Right lobe of liver (tissue), 6 donors: ENCODE measurements at regions not wholly inside any gene's neighbourhood (a gene's known extent, or its start where the extent isn't known, plus 50 kb on each side); places are given as distances from the start of the nearest gene placed in this dataset.

ENCODE experiments used
- ATAC-seq, 4 donors: fragments of 200-7000 bp; cut with Tn5 transposase; one replicate each; pipeline ENCODE4 v1.9.1; 2020; ENCODE audit warnings: mild to moderate bottlenecking in 4 of 4, moderate library complexity in 4 of 4
- DNase-seq, 3 donors: peaks; one replicate each; pipeline ENCODE4 v3.0.0-alpha.2; 2020
- H3K27ac ChIP-seq, 3 donors: fragments of 200-600 bp; one replicate each; pipeline ENCODE4 v1.8.0; 2022
- H3K27me3 ChIP-seq, 2 donors: fragments of 200-600 bp; one replicate each; pipeline ENCODE4 v1.8.0; 2022
- H3K36me3 ChIP-seq, 4 donors: fragments of 200-600 bp; sonication (generic) in 1 of 4; one replicate each; pipeline versions ENCODE4 v1.5.1 to v1.8.0; 2017 to 2022; ENCODE audit warnings: control low read depth in 1 of 4
- H3K4me1 ChIP-seq, 4 donors: fragments of 200-600 bp; sonication (generic) in 1 of 4; one replicate each; pipeline versions ENCODE4 v1.5.1 to v1.8.0; 2017 to 2022; ENCODE audit warnings: control low read depth in 1 of 4
- H3K4me3 ChIP-seq, 3 donors: fragments of 200-600 bp; one replicate each; pipeline ENCODE4 v1.8.0; 2022
- H3K9me3 ChIP-seq, 4 donors: fragments of 200-600 bp; sonication (generic) in 1 of 4; one replicate each; pipeline versions ENCODE4 v1.5.1 to v1.8.0; 2017 to 2022; ENCODE audit warnings: control low read depth in 1 of 4
- CTCF ChIP-seq, 4 donors: fragments of 200-600 bp in 3 of 4; fragments of 450-650 bp in 1 of 4; IDR thresholded peaks; one replicate each; pipeline versions ENCODE4 v1.5.1 to v1.8.0; 2016 to 2022; ENCODE audit warnings: antibody characterized with exemption in 4 of 4, mild to moderate bottlenecking in 2 of 4
- POLR2A ChIP-seq: fragments of 450-650 bp; IDR thresholded peaks from one replicate; pipeline ENCODE4 v1.6.1; 2017; ENCODE audit warnings: antibody characterized with exemption, mild to moderate bottlenecking
- WGBS: methylation state at CpG from one replicate; pipeline ENCODE4 v1.1.6; 2018; ENCODE audit warnings: low coverage, low lambda C conversion rate; ENCODE audit not compliant: insufficient coverage; ENCODE audit errors: missing lambda C conversion rate; 5-methylcytosine and 5-hydroxymethylcytosine counted together
- intact Hi-C, 2 donors: fragments of 100-400 bp; cut with DNase I; formaldehyde crosslinking; loops; one replicate each; pipeline versions ENCODE4 v1.11.2 to v1.14.1; 2022
- donor health status: DM: no; HTN: yes; CAD: no.
- donor health status: DM: no; HTN: no; CAD: no.
- donor health status: DM: no; HTN: no; CAD: no.
- donor health status: DM: no; HTN: yes; CAD: no.
- donor health status: DM: no; HTN: yes; CAD: no.

- H3K27ac ChIP-seq = no peak overlapping the region
- intact Hi-C loops = no loop called here
- no peaks in the 10 kb centered on the region for H3K36me3 ChIP-seq
- H3K4me3 ChIP-seq = no peak overlapping the region
- H3K4me1 ChIP-seq = no peaks in the 10 kb centered on the region
- no peak for TF ChIP-seq CTCF (IDR thresholded peaks at IDR 0.05)
- TF ChIP-seq POLR2A = no peak
- no peak for DNase-seq
- no peaks in the 10 kb centered on the region for H3K9me3 ChIP-seq
- WGBS = 47% methylated on average over 6 of the region's 7 CpGs
- no peaks in the 10 kb centered on the region for H3K27me3 ChIP-seq
- no peak for ATAC-seq
Measured at GRCh38 chr2:118535171-118535817, 312.2 kb downstream of the EN1 start.

GRCh38 chr2:118530976-118531375 lies 316.5 kb downstream of the EN1 start:
- intact Hi-C loops = no loop called here
- H3K4me1 ChIP-seq = no peaks in the 10 kb centered on the region
- no peak overlapping the region for H3K4me3 ChIP-seq
- H3K27ac ChIP-seq = no peak overlapping the region
- no peaks in the 10 kb centered on the region for H3K36me3 ChIP-seq
- DNase-seq = no peak
- no peak for ATAC-seq
- H3K27me3 ChIP-seq = no peaks in the 10 kb centered on the region
- no peaks in the 10 kb centered on the region for H3K9me3 ChIP-seq
- TF ChIP-seq CTCF (IDR thresholded peaks at IDR 0.05) = no peak
- TF ChIP-seq POLR2A = no peak
- 69% methylated on average over 6 of the region's 6 CpGs for WGBS

GRCh38 chr2:118529908-118530599 lies 317.4 kb downstream of the EN1 start:
- Histone ChIP-seq H3K27ac (no peak overlapping the region), H3K27me3 (no peaks in the 10 kb centered on the region), H3K4me1 (no peaks in the 10 kb centered on the region), H3K4me3 (no peak overlapping the region), H3K9me3 (no peaks in the 10 kb centered on the region), H3K36me3 (no peaks in the 10 kb centered on the region)
- WGBS = 8% methylated on average over 5 of the region's 5 CpGs
- intact Hi-C loops = no loop called here
- TF ChIP-seq CTCF (IDR thresholded peaks at IDR 0.05) (no peak), POLR2A (no peak)
- DNase-seq = no peak
- ATAC-seq = no peak

GRCh38 chr2:118527571-118527970 lies 319.9 kb downstream of the EN1 start:
- Histone ChIP-seq H3K9me3 (no peaks in the 10 kb centered on the region), H3K4me1 (no peaks in the 10 kb centered on the region), H3K4me3 (no peak overlapping the region), H3K27me3 (no peaks in the 10 kb centered on the region), H3K36me3 (no peaks in the 10 kb centered on the region), H3K27ac (no peak overlapping the region)
- intact Hi-C loops = no loop called here
- ATAC-seq = no peak
- no peak for TF ChIP-seq POLR2A
- TF ChIP-seq CTCF (IDR thresholded peaks at IDR 0.05) = no peak
- WGBS = 53% methylated on average over 4 of the region's 4 CpGs
- DNase-seq = no peak
